Progenitor cell of endocrine pancreas (in vitro differentiated cells): ENCODE measurements at regions not wholly inside any gene's neighbourhood (a gene's known extent, or its start where the extent isn't known, plus 50 kb on each side); places are given as distances from the start of the nearest gene placed in this dataset.
"Not testable (repeated sequence)": the region's sequence is repeated elsewhere in the genome, so short reads cannot be mapped to it uniquely, and the experiment has no call there.

ENCODE experiments used
- DNase-seq: peaks from one replicate; pipeline ENCODE4 v3.0.0; 2021; ENCODE audit warnings: low spot score; ENCODE audit not compliant: unreplicated experiment
- H3K27ac Mint-ChIP-seq: 2 replicates; pipeline ENCODE4 v1.8.0; 2021; ENCODE audit warnings: mild to moderate bottlenecking, moderate library complexity, mixed read lengths
- H3K27me3 Mint-ChIP-seq: 2 replicates; pipeline ENCODE4 v1.8.0; 2021; ENCODE audit warnings: mixed read lengths
- H3K36me3 Mint-ChIP-seq: 2 replicates; pipeline ENCODE4 v1.8.0; 2022; ENCODE audit warnings: mixed read lengths; ENCODE audit not compliant: insufficient read depth
- H3K4me1 Mint-ChIP-seq: 2 replicates; pipeline ENCODE4 v1.8.0; 2021; ENCODE audit warnings: low read depth, mixed read lengths
- H3K4me3 Mint-ChIP-seq: 2 replicates; pipeline ENCODE4 v1.8.0; 2021; ENCODE audit warnings: low read depth, mild to moderate bottlenecking, moderate library complexity, mixed read lengths
- H3K9me3 Mint-ChIP-seq: 2 replicates; pipeline ENCODE4 v1.8.0; 2021; ENCODE audit warnings: low read depth, mixed read lengths
- CTCF ChIP-seq: fragments of 200-600 bp; sonication (generic); IDR thresholded peaks from one replicate; pipeline ENCODE4 v1.5.0; 2021; ENCODE audit warnings: antibody characterized with exemption, mild to moderate bottlenecking; ENCODE audit not compliant: unreplicated experiment

GRCh38 chr6:169094552-169094950, 159.1 kb downstream of the THBS2 start:
- no peak for DNase-seq
- Mint-ChIP-seq H3K4me1 (peaks cover 1% of the 10 kb centered on the region), H3K36me3 (peaks cover 6% of the 10 kb centered on the region), H3K27ac (no peak overlapping the region), H3K4me3 (no peak overlapping the region), H3K9me3 (peaks cover 23% of the 10 kb centered on the region), H3K27me3 (no peaks in the 10 kb centered on the region)
- no peak for TF ChIP-seq CTCF

- Mint-ChIP-seq H3K27ac (no peak overlapping the region), H3K36me3 (peaks cover 7% of the 10 kb centered on the region), H3K27me3 (no peaks in the 10 kb centered on the region), H3K4me1 (no peaks in the 10 kb centered on the region), H3K9me3 (peaks cover 26% of the 10 kb centered on the region), H3K4me3 (no peak overlapping the region)
- TF ChIP-seq CTCF, result no peak
- no peak for DNase-seq
Measured at GRCh38 chr6:169093770-169094551, 159.7 kb downstream of the THBS2 start.

- DNase-seq, result no peak
- no peak for TF ChIP-seq CTCF
- Mint-ChIP-seq H3K36me3 (peaks cover 8% of the 10 kb centered on the region), H3K4me3 (no peak overlapping the region), H3K27ac (no peak overlapping the region), H3K4me1 (no peaks in the 10 kb centered on the region), H3K27me3 (no peaks in the 10 kb centered on the region), H3K9me3 (peaks cover 29% of the 10 kb centered on the region)
Measured at GRCh38 chr6:169093066-169093723, 160.5 kb downstream of the THBS2 start.

GRCh38 chr6:169092375-169092774, 161.3 kb downstream of the THBS2 start:
- Mint-ChIP-seq H3K36me3 (peaks cover 8% of the 10 kb centered on the region), H3K27ac (no peak overlapping the region), H3K9me3 (peaks cover 29% of the 10 kb centered on the region), H3K27me3 (no peaks in the 10 kb centered on the region), H3K4me3 (no peak overlapping the region), H3K4me1 (no peaks in the 10 kb centered on the region)
- DNase-seq, result no peak
- no peak for TF ChIP-seq CTCF

- H3K27ac Mint-ChIP-seq, H3K36me3 Mint-ChIP-seq, DNase-seq, H3K4me1 Mint-ChIP-seq, H3K4me3 Mint-ChIP-seq, H3K27me3 Mint-ChIP-seq: not testable (repeated sequence)
- peaks cover 29% of the 10 kb centered on the region for H3K9me3 Mint-ChIP-seq
Measured at GRCh38 chr6:169090514-169091127, 163.0 kb downstream of the THBS2 start.
